WERI-Rb-1 (cell line): ENCODE measurements at regions not wholly inside any gene's neighbourhood (a gene's known extent, or its start where the extent isn't known, plus 50 kb on each side); places are given as distances from the start of the nearest gene placed in this dataset.

Source experiments
- DNase-seq: peaks from one replicate; pipeline ENCODE4 v3.0.0-alpha.2; 2020
- H3K27ac ChIP-seq: fragments of 250-450 bp; sonication (Bioruptor Pico); 2 replicates; pipeline ENCODE4 v1.5.1; 2020; ENCODE audit warnings: mild to moderate bottlenecking, moderate library complexity
- H3K27me3 ChIP-seq: fragments of 250-450 bp; sonication (Bioruptor Pico); 2 replicates; pipeline ENCODE4 v1.5.1; 2021; ENCODE audit warnings: mild to moderate bottlenecking, low read depth, moderate library complexity; ENCODE audit not compliant: insufficient read depth, severe bottlenecking
- H3K36me3 ChIP-seq: fragments of 250-450 bp; sonication (Bioruptor Pico); 2 replicates; pipeline ENCODE4 v1.5.1; 2020; ENCODE audit warnings: mild to moderate bottlenecking, moderate library complexity
- H3K4me3 ChIP-seq: 2 replicates; pipeline ENCODE4 v1.5.1; 2011; ENCODE audit warnings: low read depth, mild to moderate bottlenecking, control low read depth, low read length
- H3K9me3 ChIP-seq: fragments of 250-450 bp; sonication (Bioruptor Pico); 2 replicates; pipeline ENCODE4 v1.5.1; 2021; ENCODE audit warnings: mild to moderate bottlenecking, moderate library complexity; ENCODE audit not compliant: severe bottlenecking
- CTCF ChIP-seq: IDR thresholded peaks from 2 replicates; pipeline ENCODE4 v1.5.1; 2011; ENCODE audit warnings: low read depth, mild to moderate bottlenecking, control low read depth, inconsistent platforms, low read length

GRCh38 chr6:14974792-14975470 lies 270.9 kb upstream of the JARID2 start:
- no peak for DNase-seq
- no peak overlapping the region for H3K27ac ChIP-seq
- H3K4me3 ChIP-seq, result no peak overlapping the region
- no peaks in the 10 kb centered on the region for H3K9me3 ChIP-seq
- no peaks in the 10 kb centered on the region for H3K36me3 ChIP-seq
- no peaks in the 10 kb centered on the region for H3K27me3 ChIP-seq
- no peak for TF ChIP-seq CTCF

- no peak for DNase-seq
Observed at GRCh38 chr6:14975471-14975817, 270.4 kb upstream of the JARID2 start.

GRCh38 chr6:14977747-14978382 lies 268.0 kb upstream of the JARID2 start:
- no peaks in the 10 kb centered on the region for H3K27me3 ChIP-seq
- DNase-seq, result no peak
- no peak for TF ChIP-seq CTCF
- no peak overlapping the region for H3K27ac ChIP-seq
- H3K36me3 ChIP-seq, result no peaks in the 10 kb centered on the region
- H3K9me3 ChIP-seq, result no peaks in the 10 kb centered on the region
- H3K4me3 ChIP-seq, result no peak overlapping the region

More at GRCh38 chr6:14975471-14975817, 270.4 kb upstream of the JARID2 start:
- Histone ChIP-seq H3K27me3 (no peaks in the 10 kb centered on the region), H3K36me3 (no peaks in the 10 kb centered on the region), H3K27ac (no peak overlapping the region), H3K4me3 (no peak overlapping the region), H3K9me3 (no peaks in the 10 kb centered on the region)
- no peak for TF ChIP-seq CTCF

- Histone ChIP-seq H3K27ac (no peak overlapping the region), H3K36me3 (no peaks in the 10 kb centered on the region), H3K27me3 (no peaks in the 10 kb centered on the region), H3K4me3 (no peak overlapping the region), H3K9me3 (peaks cover under 1% of the 10 kb centered on the region)
- no peak for TF ChIP-seq CTCF
- DNase-seq, result no peak
Observed at GRCh38 chr6:14981960-14982359, 263.9 kb upstream of the JARID2 start.

GRCh38 chr6:14983599-14984518 lies 262.0 kb upstream of the JARID2 start:
- Histone ChIP-seq H3K9me3 (peaks cover 2% of the 10 kb centered on the region), H3K27me3 (no peaks in the 10 kb centered on the region), H3K27ac (peak overlapping the region; percentile 86), H3K36me3 (no peaks in the 10 kb centered on the region), H3K4me3 (peak overlapping the region; percentile 14)
- DNase-seq, result no peak
- no peak for TF ChIP-seq CTCF
